SK-N-SH (cell line): ENCODE measurements at regions not wholly inside any gene's neighbourhood (a gene's known extent, or its start where the extent isn't known, plus 50 kb on each side); places are given as distances from the start of the nearest gene placed in this dataset.

Experiments used
- CTCF ChIA-PET: fragments of 300-600, 350-600 bp; formaldehyde crosslinking; extraction: SDS; loops from one replicate; lab custom pipeline; 2021; lab: Yijun Ruan, JAX
- POLR2A ChIA-PET: fragments of 350-600 bp; sonication (Branson Sonifier 250); formaldehyde crosslinking; extraction: SDS; loops from one replicate; lab custom pipeline; 2020; ENCODE audit warnings: antibody characterized with exemption, inconsistent platforms; lab: Yijun Ruan, JAX
- DNase-seq: peaks from one replicate; pipeline ENCODE4 v3.0.0; 2012
- H2AFZ ChIP-seq: fragments of 200-600 bp; sonication (generic); 2 replicates; pipeline ENCODE4 v1.8.1; 2016; ENCODE audit warnings: antibody characterized with exemption, mild to moderate bottlenecking, low read depth
- H3F3A ChIP-seq: fragments of 200-600 bp; sonication (generic); replicated peaks from 2 replicates; pipeline ENCODE3; 2016; ENCODE audit warnings: antibody characterized with exemption, mild to moderate bottlenecking; ENCODE audit not compliant: insufficient read depth
- H3K27ac ChIP-seq, 2 experiments: fragments of 200-500 bp in 1 of 2; fragments of 200-600 bp in 1 of 2; sonication (Bioruptor generic) in 1 of 2; sonication (generic), shearing (Covaris generic) in 1 of 2; 2 replicates each; pipeline versions ENCODE4 v1.5.1 to v1.6.1; 2014 to 2016; ENCODE audit warnings: low read depth in 2 of 2, inconsistent platforms in 1 of 2, low read length in 1 of 2, mild to moderate bottlenecking in 1 of 2, mixed read lengths in 1 of 2
- H3K27me3 ChIP-seq: fragments of 200-600 bp; sonication (generic), shearing (Covaris generic); 2 replicates; pipeline ENCODE4 v1.6.1; 2016; ENCODE audit warnings: mixed run types; ENCODE audit not compliant: insufficient read depth
- H3K36me3 ChIP-seq, 2 experiments: fragments of 200-500 bp in 1 of 2; fragments of 200-600 bp in 1 of 2; sonication (Bioruptor generic) in 1 of 2; sonication (generic) in 1 of 2; replicated peaks in 1 of 2; 2 replicates each; pipeline versions ENCODE3 to v1.5.1; 2014 to 2016; ENCODE audit warnings: low read length in 1 of 2, mild to moderate bottlenecking in 1 of 2; ENCODE audit not compliant: insufficient read depth in 2 of 2, control insufficient read depth in 1 of 2
- H3K4me1 ChIP-seq, 2 experiments: fragments of 200-500 bp in 1 of 2; fragments of 200-600 bp in 1 of 2; sonication (Bioruptor generic) in 1 of 2; sonication (generic), shearing (Covaris generic) in 1 of 2; 2 replicates each; pipeline versions ENCODE4 v1.5.1 to v1.6.1; 2014 to 2016; ENCODE audit warnings: low read depth in 1 of 2, low read length in 1 of 2, mixed run types in 1 of 2; ENCODE audit not compliant: insufficient read depth in 2 of 2, control insufficient read depth in 1 of 2
- H3K4me2 ChIP-seq: fragments of 200-600 bp; sonication (generic), shearing (Covaris generic); 2 replicates; pipeline ENCODE4 v1.6.1; 2017; ENCODE audit warnings: mixed run types
- H3K4me3 ChIP-seq, 2 experiments: fragments of 200-500 bp in 1 of 2; fragments of 200-600 bp in 1 of 2; sonication (Bioruptor generic) in 1 of 2; sonication (generic), shearing (Covaris generic) in 1 of 2; 2 replicates each; pipeline versions ENCODE4 v1.5.1 to v1.8.1; 2014 to 2016; ENCODE audit warnings: low read depth in 2 of 2, inconsistent platforms in 1 of 2, low read length in 1 of 2, mild to moderate bottlenecking in 1 of 2, mixed read lengths in 1 of 2, moderate library complexity in 1 of 2
- H3K79me2 ChIP-seq: fragments of 200-600 bp; sonication (generic); 2 replicates; pipeline ENCODE4 v1.8.1; 2017; ENCODE audit warnings: mild to moderate bottlenecking; ENCODE audit not compliant: insufficient read depth
- H3K9ac ChIP-seq: fragments of 200-600 bp; sonication (generic); 2 replicates; pipeline ENCODE4 v1.6.1; 2017; ENCODE audit warnings: mixed run types
- H3K9me2 ChIP-seq: fragments of 200-600 bp; sonication (generic); 2 replicates; pipeline ENCODE4 v1.6.1; 2017; ENCODE audit warnings: mixed run types
- H3K9me3 ChIP-seq: fragments of 200-600 bp; sonication (generic); 2 replicates; pipeline ENCODE4 v1.6.1; 2017; ENCODE audit warnings: mixed run types, mild to moderate bottlenecking, moderate library complexity
- H4K20me1 ChIP-seq: fragments of 200-600 bp; sonication (generic); 2 replicates; pipeline ENCODE4 v1.6.1; 2017; ENCODE audit warnings: mild to moderate bottlenecking, mixed run types; ENCODE audit not compliant: insufficient read depth
- EP300 ChIP-seq, 2 experiments: IDR thresholded peaks; 2 replicates each; pipeline versions ENCODE4 v1.4.0 to v1.6.1; 2012; ENCODE audit warnings: borderline replicate concordance in 1 of 2, low read depth in 1 of 2, low read length in 1 of 2
- FOSL2 ChIP-seq: IDR thresholded peaks from 2 replicates; pipeline ENCODE4 v1.4.0; 2012; ENCODE audit warnings: low read depth, mild to moderate bottlenecking, moderate library complexity, borderline replicate concordance
- FOXM1 ChIP-seq: IDR thresholded peaks from 2 replicates; pipeline ENCODE4 v1.4.0; 2012; ENCODE audit warnings: low read depth, mild to moderate bottlenecking
- POLR2AphosphoS5 ChIP-seq: IDR thresholded peaks from 2 replicates; pipeline ENCODE4 v1.6.1; 2012; ENCODE audit warnings: low read depth, low read length
- RCOR1 ChIP-seq: fragments of 150-350 bp; IDR thresholded peaks from 2 replicates; pipeline ENCODE4 v1.6.1; 2017; ENCODE audit warnings: antibody characterized with exemption, low read length
- TEAD4 ChIP-seq: IDR thresholded peaks from 2 replicates; pipeline ENCODE4 v1.4.0; 2012; ENCODE audit warnings: mild to moderate bottlenecking, borderline replicate concordance; ENCODE audit not compliant: insufficient read depth
- WGBS: methylation state at CpG from one replicate; pipeline ENCODE4 v1.1.6; 2017; ENCODE audit warnings: low lambda C conversion rate; 5-methylcytosine and 5-hydroxymethylcytosine counted together
- TF ChIP-seq, protein P1 (sequence below): fragments of 150-350 bp; IDR thresholded peaks from 2 replicates; pipeline ENCODE4 v1.6.1; 2017; ENCODE audit warnings: antibody characterized with exemption, low read length, low read depth, borderline replicate concordance
- TF ChIP-seq, protein P2 (sequence below): fragments of 200-600 bp; sonication (generic); IDR thresholded peaks from 2 replicates; pipeline ENCODE4 v1.6.1; 2017; ENCODE audit warnings: antibody characterized with exemption, mild to moderate bottlenecking, moderate library complexity
- TF ChIP-seq, protein P3 (sequence below): IDR thresholded peaks from 2 replicates; pipeline ENCODE4 v1.4.0; 2012; ENCODE audit warnings: low read depth

DNA sequence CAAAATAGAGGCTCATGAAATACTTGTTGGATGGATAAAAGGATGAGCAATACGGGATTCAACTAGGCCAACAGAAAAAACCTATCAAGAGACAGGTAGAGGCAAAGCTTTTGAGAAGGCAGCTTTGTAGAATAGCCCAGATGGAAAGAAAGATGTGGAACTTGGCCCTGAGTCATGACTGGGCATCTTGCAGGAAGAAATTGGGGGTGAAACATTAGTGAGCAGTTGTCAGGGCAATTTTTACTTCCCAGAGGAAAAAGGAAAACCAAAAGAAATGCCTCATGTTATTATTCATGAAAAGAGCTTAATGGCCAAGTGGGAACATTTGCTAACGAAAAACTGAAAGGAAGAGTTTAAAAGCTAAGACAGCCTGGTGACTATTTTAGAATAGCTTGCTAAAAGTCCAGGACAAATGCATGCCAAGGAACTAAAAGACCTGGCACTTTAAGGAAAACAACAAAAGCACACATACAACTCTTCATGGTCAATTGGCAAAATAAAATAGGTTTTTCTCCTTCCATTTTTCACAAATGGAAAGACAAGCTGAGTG is 180.1 kb downstream of the HS3ST3A1 start:
- Histone ChIP-seq H3K79me2 (no peaks in the 10 kb centered on the region), H3K4me2 (no peak overlapping the region), H2AFZ (no peak overlapping the region), H3K9me3 (no peaks in the 10 kb centered on the region), H3K27me3 (no peaks in the 10 kb centered on the region), H3K27ac (no peak overlapping the region), H3K9me2 (no peaks in the 10 kb centered on the region), H3K4me3 (no peak overlapping the region), H3F3A (peaks cover 3% of the 10 kb centered on the region), H3K9ac (no peak overlapping the region), H3K36me3 (no peaks in the 10 kb centered on the region), H4K20me1 (no peaks in the 10 kb centered on the region), H3K4me1 (peaks cover 1 to 11% of the 10 kb centered on the region in 2 experiments; a peak in 3 of 4 replicates)
- TF ChIP-seq TEAD4 (no peak), POLR2AphosphoS5 (no peak), EP300 (IDR thresholded peaks at IDR 0.05; ENCODE audit: borderline replicate concordance in 1 of 2, low read depth in 1 of 2, low read length in 1 of 2) (no peak), RCOR1 (no peak), FOXM1 (no peak)
- TF ChIP-seq, protein P1, sequence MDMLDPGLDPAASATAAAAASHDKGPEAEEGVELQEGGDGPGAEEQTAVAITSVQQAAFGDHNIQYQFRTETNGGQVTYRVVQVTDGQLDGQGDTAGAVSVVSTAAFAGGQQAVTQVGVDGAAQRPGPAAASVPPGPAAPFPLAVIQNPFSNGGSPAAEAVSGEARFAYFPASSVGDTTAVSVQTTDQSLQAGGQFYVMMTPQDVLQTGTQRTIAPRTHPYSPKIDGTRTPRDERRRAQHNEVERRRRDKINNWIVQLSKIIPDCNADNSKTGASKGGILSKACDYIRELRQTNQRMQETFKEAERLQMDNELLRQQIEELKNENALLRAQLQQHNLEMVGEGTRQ = no peak
- CTCF ChIA-PET = interaction anchor here (0.9 to 1.0 kb wide), 2 partner anchors 51 to 85 kb away, joined by 3 read pairs; no protein-coding TSS in a partner anchor
- no peak for DNase-seq
- WGBS = 84% methylated on average over 2 of the region's 2 CpGs
- POLR2A ChIA-PET = no interaction called here

DNA sequence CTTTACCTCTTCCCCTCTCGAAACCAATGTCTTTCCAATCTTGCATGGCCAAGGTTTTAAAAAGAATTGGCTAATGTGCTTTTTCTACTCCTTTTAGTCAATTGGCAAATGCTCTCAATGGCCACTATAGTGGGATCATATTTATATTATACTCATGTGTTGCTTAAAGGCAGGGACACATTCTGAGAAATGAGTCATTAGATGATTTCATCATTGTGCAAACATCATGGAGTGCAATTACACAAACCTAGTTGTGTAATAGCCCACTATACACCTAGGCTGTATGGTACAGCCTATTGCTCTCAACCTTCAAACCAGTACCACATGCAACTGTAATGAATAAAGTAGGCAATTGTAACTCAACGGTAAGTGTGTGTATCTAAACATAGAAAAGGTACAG is 180.9 kb downstream of the HS3ST3A1 start:
- H3K79me2 ChIP-seq = no peaks in the 10 kb centered on the region
- no peak for DNase-seq
- POLR2A ChIA-PET = no interaction called here
- no peak overlapping the region for H3K4me3 ChIP-seq
- peaks cover 9 to 19% of the 10 kb centered on the region in 2 experiments; a peak in 3 of 4 replicates for H3K4me1 ChIP-seq
- no peak overlapping the region for H3K27ac ChIP-seq
- H3F3A ChIP-seq = peaks cover 3% of the 10 kb centered on the region
- H3K9me2 ChIP-seq = no peaks in the 10 kb centered on the region
- no peaks in the 10 kb centered on the region for H3K9me3 ChIP-seq
- no peaks in the 10 kb centered on the region for H4K20me1 ChIP-seq
- 45% methylated on average over 2 of the region's 2 CpGs for WGBS
- no peaks in the 10 kb centered on the region for H3K27me3 ChIP-seq
- no peak overlapping the region for H2AFZ ChIP-seq
- no peak overlapping the region for H3K4me2 ChIP-seq
- TF ChIP-seq, protein P2, sequence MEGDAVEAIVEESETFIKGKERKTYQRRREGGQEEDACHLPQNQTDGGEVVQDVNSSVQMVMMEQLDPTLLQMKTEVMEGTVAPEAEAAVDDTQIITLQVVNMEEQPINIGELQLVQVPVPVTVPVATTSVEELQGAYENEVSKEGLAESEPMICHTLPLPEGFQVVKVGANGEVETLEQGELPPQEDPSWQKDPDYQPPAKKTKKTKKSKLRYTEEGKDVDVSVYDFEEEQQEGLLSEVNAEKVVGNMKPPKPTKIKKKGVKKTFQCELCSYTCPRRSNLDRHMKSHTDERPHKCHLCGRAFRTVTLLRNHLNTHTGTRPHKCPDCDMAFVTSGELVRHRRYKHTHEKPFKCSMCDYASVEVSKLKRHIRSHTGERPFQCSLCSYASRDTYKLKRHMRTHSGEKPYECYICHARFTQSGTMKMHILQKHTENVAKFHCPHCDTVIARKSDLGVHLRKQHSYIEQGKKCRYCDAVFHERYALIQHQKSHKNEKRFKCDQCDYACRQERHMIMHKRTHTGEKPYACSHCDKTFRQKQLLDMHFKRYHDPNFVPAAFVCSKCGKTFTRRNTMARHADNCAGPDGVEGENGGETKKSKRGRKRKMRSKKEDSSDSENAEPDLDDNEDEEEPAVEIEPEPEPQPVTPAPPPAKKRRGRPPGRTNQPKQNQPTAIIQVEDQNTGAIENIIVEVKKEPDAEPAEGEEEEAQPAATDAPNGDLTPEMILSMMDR = no peak
- TF ChIP-seq FOSL2 = peak; percentile 20; the same call in 1 of the 2 replicates
- TF ChIP-seq, protein P3, sequence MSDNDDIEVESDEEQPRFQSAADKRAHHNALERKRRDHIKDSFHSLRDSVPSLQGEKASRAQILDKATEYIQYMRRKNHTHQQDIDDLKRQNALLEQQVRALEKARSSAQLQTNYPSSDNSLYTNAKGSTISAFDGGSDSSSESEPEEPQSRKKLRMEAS = no peak
- TF ChIP-seq, all 33 proteins: peak for 1
- no peaks in the 10 kb centered on the region for H3K36me3 ChIP-seq
- CTCF ChIA-PET = interaction anchor here (1.0 to 1.3 kb wide), 2 partner anchors 7 to 84 kb away, joined by 3 read pairs; no protein-coding TSS in a partner anchor
- H3K9ac ChIP-seq = no peak overlapping the region
